IPS DF 19.7 (cell line): ENCODE measurements at regions not wholly inside any gene's neighbourhood (a gene's known extent, or its start where the extent isn't known, plus 50 kb on each side); places are given as distances from the start of the nearest gene placed in this dataset.
"Not testable (repeated sequence)": the region's sequence is repeated elsewhere in the genome, so short reads cannot be mapped to it uniquely, and the experiment has no call there.

ENCODE experiments used
- DNase-seq: peaks from one replicate; pipeline ENCODE4 v3.0.0-alpha.2; 2013; ENCODE audit warnings: low read depth, low spot score

- no peak for DNase-seq
These were observed 181.6 kb upstream of the GHR start for GRCh38 chr5:42241636-42242035.

GRCh38 chr5:42242210-42242609 lies 181.0 kb upstream of the GHR start:
- DNase-seq = no peak

GRCh38 chr5:42242881-42243485 lies 180.3 kb upstream of the GHR start:
- no peak for DNase-seq

GRCh38 chr5:42252306-42252705 lies 170.9 kb upstream of the GHR start:
- DNase-seq = no peak

GRCh38 chr5:42259914-42260313 lies 163.3 kb upstream of the GHR start:
- not testable (repeated sequence) for DNase-seq

- DNase-seq = no peak
These were observed 156.1 kb upstream of the GHR start for GRCh38 chr5:42267091-42267490.

- DNase-seq = not testable (repeated sequence)
These were observed 155.1 kb upstream of the GHR start for GRCh38 chr5:42268170-42268569.

- DNase-seq = no peak
These were observed 154.6 kb upstream of the GHR start for GRCh38 chr5:42268630-42269029.

GRCh38 chr5:42270771-42271170 lies 152.5 kb upstream of the GHR start:
- DNase-seq = no peak

- no peak for DNase-seq
These were observed 148.3 kb upstream of the GHR start for GRCh38 chr5:42274913-42275312.

- DNase-seq = no peak
These were observed 145.9 kb upstream of the GHR start for GRCh38 chr5:42277293-42277692.

GRCh38 chr5:42284584-42284983 lies 138.7 kb upstream of the GHR start:
- no peak for DNase-seq

- no peak for DNase-seq
These were observed 138.0 kb upstream of the GHR start for GRCh38 chr5:42285230-42285629.

- DNase-seq = no peak
These were observed 122.7 kb upstream of the GHR start for GRCh38 chr5:42300496-42300895.

GRCh38 chr5:42301349-42301748 lies 121.9 kb upstream of the GHR start:
- no peak for DNase-seq

- DNase-seq = no peak
These were observed 121.1 kb upstream of the GHR start for GRCh38 chr5:42302186-42302585.

GRCh38 chr5:42306287-42306686 lies 117.0 kb upstream of the GHR start:
- no peak for DNase-seq

GRCh38 chr5:42309865-42310264 lies 113.4 kb upstream of the GHR start:
- DNase-seq = no peak

- no peak for DNase-seq
These were observed 108.0 kb upstream of the GHR start for GRCh38 chr5:42315214-42315613.

- no peak for DNase-seq
These were observed 105.7 kb upstream of the GHR start for GRCh38 chr5:42317575-42317974.

GRCh38 chr5:42319546-42319945 lies 103.7 kb upstream of the GHR start:
- DNase-seq = not testable (repeated sequence)

- no peak for DNase-seq
These were observed 101.5 kb upstream of the GHR start for GRCh38 chr5:42321785-42322184.

GRCh38 chr5:42337143-42337542 lies 86.1 kb upstream of the GHR start:
- DNase-seq = no peak

GRCh38 chr5:42337607-42338006 lies 85.6 kb upstream of the GHR start:
- no peak for DNase-seq
